Mammary epithelial cell (primary cell): ENCODE measurements at regions not wholly inside any gene's neighbourhood (a gene's known extent, or its start where the extent isn't known, plus 50 kb on each side); places are given as distances from the start of the nearest gene placed in this dataset.

Experiments
- EZH2 ChIP-seq: IDR thresholded peaks from 2 replicates; pipeline ENCODE4 v1.6.1; 2012; ENCODE audit warnings: low read length, inconsistent platforms, borderline replicate concordance
- TF ChIP-seq, protein P1 (sequence below), 2 donors: IDR thresholded peaks in 1 of 2; conservative IDR thresholded peaks in 1 of 2; 2 replicates each; pipeline ENCODE4 v1.5.1; 2011 to 2012; ENCODE audit warnings: inconsistent platforms in 2 of 2, low read length in 2 of 2, mild to moderate bottlenecking in 2 of 2, control low read depth in 1 of 2, low read depth in 1 of 2; ENCODE audit not compliant: insufficient read depth in 1 of 2; ENCODE audit errors: extremely low read depth in 1 of 2

DNA sequence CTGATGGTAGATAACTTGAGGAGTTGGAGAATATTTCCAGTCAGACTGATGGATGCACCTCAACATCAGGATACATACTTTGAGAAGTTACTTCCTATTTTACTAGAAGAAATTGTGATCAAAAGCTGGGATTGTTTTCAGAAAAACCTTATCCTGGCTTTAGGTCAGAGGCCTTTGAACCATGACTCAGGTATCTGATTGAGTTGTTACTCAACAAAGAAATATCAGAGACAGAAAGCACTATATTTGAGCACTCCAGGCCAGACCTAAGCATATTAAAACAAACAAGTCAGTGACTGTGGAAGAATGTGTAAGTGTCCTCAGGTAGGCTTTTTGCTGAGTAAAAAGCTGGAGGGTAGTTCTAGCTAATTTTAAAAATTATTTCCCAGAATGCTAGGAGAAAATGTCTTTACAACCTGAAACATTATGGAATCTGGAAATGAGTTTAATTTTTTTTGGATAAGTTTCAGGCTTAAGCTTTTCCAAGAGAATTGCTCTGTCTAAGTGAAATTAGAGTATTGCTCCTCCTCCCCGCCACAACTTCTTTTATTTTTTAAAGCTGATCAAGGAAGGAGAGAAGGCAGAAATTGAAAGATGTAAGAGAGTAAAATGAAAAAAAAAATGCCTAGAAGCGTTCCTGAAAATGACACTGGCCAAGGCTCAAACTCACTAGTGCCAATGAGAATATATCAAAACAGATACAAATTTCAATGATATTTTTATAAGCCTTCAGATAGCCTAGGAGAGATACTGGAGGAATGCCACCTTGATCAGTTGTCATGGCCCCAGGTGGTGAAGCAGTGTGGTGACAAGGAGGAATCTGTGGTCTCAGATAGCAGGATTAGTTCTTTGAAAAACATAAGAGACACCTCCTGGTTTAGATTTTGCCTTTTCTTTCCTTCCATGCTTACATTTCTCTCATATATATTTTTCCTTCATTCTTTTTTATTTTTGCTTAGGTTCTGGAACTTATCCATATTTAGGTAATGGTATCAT lies 790.3 kb downstream of the TMTC2 start:
- TF ChIP-seq, protein P1, sequence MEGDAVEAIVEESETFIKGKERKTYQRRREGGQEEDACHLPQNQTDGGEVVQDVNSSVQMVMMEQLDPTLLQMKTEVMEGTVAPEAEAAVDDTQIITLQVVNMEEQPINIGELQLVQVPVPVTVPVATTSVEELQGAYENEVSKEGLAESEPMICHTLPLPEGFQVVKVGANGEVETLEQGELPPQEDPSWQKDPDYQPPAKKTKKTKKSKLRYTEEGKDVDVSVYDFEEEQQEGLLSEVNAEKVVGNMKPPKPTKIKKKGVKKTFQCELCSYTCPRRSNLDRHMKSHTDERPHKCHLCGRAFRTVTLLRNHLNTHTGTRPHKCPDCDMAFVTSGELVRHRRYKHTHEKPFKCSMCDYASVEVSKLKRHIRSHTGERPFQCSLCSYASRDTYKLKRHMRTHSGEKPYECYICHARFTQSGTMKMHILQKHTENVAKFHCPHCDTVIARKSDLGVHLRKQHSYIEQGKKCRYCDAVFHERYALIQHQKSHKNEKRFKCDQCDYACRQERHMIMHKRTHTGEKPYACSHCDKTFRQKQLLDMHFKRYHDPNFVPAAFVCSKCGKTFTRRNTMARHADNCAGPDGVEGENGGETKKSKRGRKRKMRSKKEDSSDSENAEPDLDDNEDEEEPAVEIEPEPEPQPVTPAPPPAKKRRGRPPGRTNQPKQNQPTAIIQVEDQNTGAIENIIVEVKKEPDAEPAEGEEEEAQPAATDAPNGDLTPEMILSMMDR (conservative IDR thresholded peaks at IDR 0.05 in 1 of 2, IDR thresholded peaks at IDR 0.05 in 1 of 2; ENCODE audit: extremely low read depth in 1 of 2, insufficient read depth in 1 of 2, low read depth in 1 of 2, low read length in 2 of 2), result no peak
- TF ChIP-seq EZH2, result no peak
